ENCODE measurements at regions not wholly inside any gene's neighbourhood (a gene's known extent, or its start where the extent isn't known, plus 50 kb on each side); places are given as distances from the start of the nearest gene placed in this dataset.
"Not testable (repeated sequence)": the region's sequence is repeated elsewhere in the genome, so short reads cannot be mapped to it uniquely, and the experiment has no call there.

- DNase-seq = not testable (repeated sequence)
These were observed 135.9 kb upstream of the PROKR2 start for GRCh38 chr20:5452691-5453090.

- not testable (repeated sequence) for DNase-seq
These were observed 135.5 kb upstream of the PROKR2 start for GRCh38 chr20:5452286-5452685.

GRCh38 chr20:5451643-5452210, 135.0 kb upstream of the PROKR2 start:
- no peak for DNase-seq

GRCh38 chr20:5448449-5449118, 131.8 kb upstream of the PROKR2 start:
- peak; percentile 59 for DNase-seq

GRCh38 chr20:5447188-5447587, 130.4 kb upstream of the PROKR2 start:
- no peak for DNase-seq

GRCh38 chr20:5445611-5446010, 128.9 kb upstream of the PROKR2 start:
- no peak for DNase-seq

- DNase-seq = no peak
These were observed 125.3 kb upstream of the PROKR2 start for GRCh38 chr20:5442101-5442500.

GRCh38 chr20:5434116-5434515, 117.4 kb upstream of the PROKR2 start:
- no peak for DNase-seq

- DNase-seq = no peak
These were observed 116.6 kb upstream of the PROKR2 start for GRCh38 chr20:5433352-5433751.

- DNase-seq = no peak
These were observed 115.3 kb upstream of the PROKR2 start for GRCh38 chr20:5432030-5432429.

- no peak for DNase-seq
These were observed 113.9 kb upstream of the PROKR2 start for GRCh38 chr20:5430670-5431069.

- DNase-seq = no peak
These were observed 109.3 kb upstream of the PROKR2 start for GRCh38 chr20:5426026-5426425.

GRCh38 chr20:5416086-5416485, 99.3 kb upstream of the PROKR2 start:
- no peak for DNase-seq

GRCh38 chr20:5413394-5413793, 96.6 kb upstream of the PROKR2 start:
- DNase-seq = no peak

- no peak for DNase-seq
These were observed 93.7 kb upstream of the PROKR2 start for GRCh38 chr20:5410470-5410869.

- DNase-seq = no peak
These were observed 86.3 kb upstream of the PROKR2 start for GRCh38 chr20:5402903-5403531.

GRCh38 chr20:5401277-5401875, 84.6 kb upstream of the PROKR2 start:
- no peak for DNase-seq

- no peak for DNase-seq
These were observed 83.5 kb upstream of the PROKR2 start for GRCh38 chr20:5400164-5400762.

- DNase-seq = no peak
These were observed 80.6 kb upstream of the PROKR2 start for GRCh38 chr20:5397393-5397792.

- DNase-seq = no peak
These were observed 79.4 kb upstream of the PROKR2 start for GRCh38 chr20:5395932-5396727.

- no peak for DNase-seq
These were observed 76.6 kb upstream of the PROKR2 start for GRCh38 chr20:5393218-5393870.

GRCh38 chr20:5390720-5391119, 74.0 kb upstream of the PROKR2 start:
- DNase-seq = no peak

All from femur (tissue), 1 donor.